ENCODE measurements at regions not wholly inside any gene's neighbourhood (a gene's known extent, or its start where the extent isn't known, plus 50 kb on each side); places are given as distances from the start of the nearest gene placed in this dataset.
A peak's percentile ranks its signal among the peaks of the same experiment; 100 is the strongest.

DNA sequence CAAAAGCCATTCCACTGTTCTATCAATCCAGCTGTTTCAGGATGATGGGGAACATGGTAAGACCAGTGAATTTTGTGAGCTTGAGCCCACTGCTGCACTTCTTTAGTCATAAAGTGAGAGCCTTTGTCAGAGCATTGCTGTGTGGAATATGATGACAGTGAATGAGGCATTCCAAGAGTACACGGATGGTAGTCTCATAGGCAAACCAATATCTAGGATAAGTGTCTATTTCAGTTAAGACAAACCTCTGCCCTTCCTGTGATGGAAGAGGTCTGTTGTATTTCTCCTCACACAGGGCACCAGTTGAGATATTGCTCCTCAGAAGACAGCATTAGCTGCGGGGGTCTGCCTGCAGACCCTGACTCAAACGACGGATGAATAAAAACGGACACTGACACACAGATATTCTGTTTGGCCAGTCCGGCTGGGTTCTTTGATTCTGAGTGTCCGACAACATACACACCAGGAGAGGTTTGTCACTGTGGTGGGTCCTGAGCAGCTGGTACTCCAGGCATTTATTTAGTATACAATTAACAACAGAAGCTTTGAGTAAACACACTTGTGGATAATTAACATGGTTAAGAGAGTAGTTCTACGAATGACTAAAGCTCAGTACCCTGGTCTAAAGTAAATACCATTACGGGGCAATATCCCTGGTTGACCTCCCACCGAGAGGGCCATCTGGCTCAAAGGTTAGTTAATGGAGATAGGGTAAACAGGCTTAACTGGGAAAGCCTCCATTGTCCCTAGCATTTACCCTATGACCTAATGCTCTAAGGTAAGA is 121.7 kb downstream of the ZNF280B start (continued):
- TF ChIP-seq, protein P1, sequence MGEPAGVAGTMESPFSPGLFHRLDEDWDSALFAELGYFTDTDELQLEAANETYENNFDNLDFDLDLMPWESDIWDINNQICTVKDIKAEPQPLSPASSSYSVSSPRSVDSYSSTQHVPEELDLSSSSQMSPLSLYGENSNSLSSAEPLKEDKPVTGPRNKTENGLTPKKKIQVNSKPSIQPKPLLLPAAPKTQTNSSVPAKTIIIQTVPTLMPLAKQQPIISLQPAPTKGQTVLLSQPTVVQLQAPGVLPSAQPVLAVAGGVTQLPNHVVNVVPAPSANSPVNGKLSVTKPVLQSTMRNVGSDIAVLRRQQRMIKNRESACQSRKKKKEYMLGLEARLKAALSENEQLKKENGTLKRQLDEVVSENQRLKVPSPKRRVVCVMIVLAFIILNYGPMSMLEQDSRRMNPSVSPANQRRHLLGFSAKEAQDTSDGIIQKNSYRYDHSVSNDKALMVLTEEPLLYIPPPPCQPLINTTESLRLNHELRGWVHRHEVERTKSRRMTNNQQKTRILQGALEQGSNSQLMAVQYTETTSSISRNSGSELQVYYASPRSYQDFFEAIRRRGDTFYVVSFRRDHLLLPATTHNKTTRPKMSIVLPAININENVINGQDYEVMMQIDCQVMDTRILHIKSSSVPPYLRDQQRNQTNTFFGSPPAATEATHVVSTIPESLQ (CRISPR knock-in tag; conservative IDR thresholded peaks at IDR 0.05): no peak
- TF ChIP-seq NR1H2 (CRISPR knock-in tag; IDR thresholded peaks at IDR 0.05; ENCODE audit: borderline replicate concordance, low read depth) (peak; percentile 96), ZMYM2 (CRISPR knock-in tag; IDR thresholded peaks at IDR 0.05) (no peak), KDM6A (CRISPR knock-in tag; IDR thresholded peaks at IDR 0.05; ENCODE audit: low read depth) (peak; percentile 95), SOX6 (IDR thresholded peaks at IDR 0.05) (no peak), SOX6 (CRISPR knock-in tag; IDR thresholded peaks at IDR 0.05) (peak; percentile 97), YY1 (IDR thresholded peaks at IDR 0.05; ENCODE audit: insufficient read depth, insufficient replicate concordance, low read depth, low read length) (peak; percentile 17), HHEX (CRISPR knock-in tag; IDR thresholded peaks at IDR 0.05) (peak; percentile 87)
- TF ChIP-seq, protein P2, sequence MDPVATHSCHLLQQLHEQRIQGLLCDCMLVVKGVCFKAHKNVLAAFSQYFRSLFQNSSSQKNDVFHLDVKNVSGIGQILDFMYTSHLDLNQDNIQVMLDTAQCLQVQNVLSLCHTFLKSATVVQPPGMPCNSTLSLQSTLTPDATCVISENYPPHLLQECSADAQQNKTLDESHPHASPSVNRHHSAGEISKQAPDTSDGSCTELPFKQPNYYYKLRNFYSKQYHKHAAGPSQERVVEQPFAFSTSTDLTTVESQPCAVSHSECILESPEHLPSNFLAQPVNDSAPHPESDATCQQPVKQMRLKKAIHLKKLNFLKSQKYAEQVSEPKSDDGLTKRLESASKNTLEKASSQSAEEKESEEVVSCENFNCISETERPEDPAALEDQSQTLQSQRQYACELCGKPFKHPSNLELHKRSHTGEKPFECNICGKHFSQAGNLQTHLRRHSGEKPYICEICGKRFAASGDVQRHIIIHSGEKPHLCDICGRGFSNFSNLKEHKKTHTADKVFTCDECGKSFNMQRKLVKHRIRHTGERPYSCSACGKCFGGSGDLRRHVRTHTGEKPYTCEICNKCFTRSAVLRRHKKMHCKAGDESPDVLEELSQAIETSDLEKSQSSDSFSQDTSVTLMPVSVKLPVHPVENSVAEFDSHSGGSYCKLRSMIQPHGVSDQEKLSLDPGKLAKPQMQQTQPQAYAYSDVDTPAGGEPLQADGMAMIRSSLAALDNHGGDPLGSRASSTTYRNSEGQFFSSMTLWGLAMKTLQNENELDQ (CRISPR knock-in tag; IDR thresholded peaks at IDR 0.05; ENCODE audit: borderline replicate concordance): no peak
- TF ChIP-seq, protein P3, sequence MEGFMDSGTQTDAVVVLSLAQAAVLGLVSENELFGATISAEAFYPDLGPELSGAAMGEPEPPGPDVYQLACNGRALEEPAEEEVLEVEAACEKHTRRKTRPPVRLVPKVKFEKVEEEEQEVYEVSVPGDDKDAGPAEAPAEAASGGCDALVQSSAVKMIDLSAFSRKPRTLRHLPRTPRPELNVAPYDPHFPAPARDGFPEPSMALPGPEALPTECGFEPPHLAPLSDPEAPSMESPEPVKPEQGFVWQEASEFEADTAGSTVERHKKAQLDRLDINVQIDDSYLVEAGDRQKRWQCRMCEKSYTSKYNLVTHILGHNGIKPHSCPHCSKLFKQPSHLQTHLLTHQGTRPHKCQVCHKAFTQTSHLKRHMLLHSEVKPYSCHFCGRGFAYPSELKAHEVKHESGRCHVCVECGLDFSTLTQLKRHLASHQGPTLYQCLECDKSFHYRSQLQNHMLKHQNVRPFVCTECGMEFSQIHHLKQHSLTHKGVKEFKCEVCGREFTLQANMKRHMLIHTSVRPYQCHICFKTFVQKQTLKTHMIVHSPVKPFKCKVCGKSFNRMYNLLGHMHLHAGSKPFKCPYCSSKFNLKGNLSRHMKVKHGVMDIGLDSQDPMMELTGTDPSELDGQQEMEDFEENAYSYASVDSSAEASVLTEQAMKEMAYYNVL (CRISPR knock-in tag; IDR thresholded peaks at IDR 0.05; ENCODE audit: borderline replicate concordance): no peak
- TF ChIP-seq, protein P4, sequence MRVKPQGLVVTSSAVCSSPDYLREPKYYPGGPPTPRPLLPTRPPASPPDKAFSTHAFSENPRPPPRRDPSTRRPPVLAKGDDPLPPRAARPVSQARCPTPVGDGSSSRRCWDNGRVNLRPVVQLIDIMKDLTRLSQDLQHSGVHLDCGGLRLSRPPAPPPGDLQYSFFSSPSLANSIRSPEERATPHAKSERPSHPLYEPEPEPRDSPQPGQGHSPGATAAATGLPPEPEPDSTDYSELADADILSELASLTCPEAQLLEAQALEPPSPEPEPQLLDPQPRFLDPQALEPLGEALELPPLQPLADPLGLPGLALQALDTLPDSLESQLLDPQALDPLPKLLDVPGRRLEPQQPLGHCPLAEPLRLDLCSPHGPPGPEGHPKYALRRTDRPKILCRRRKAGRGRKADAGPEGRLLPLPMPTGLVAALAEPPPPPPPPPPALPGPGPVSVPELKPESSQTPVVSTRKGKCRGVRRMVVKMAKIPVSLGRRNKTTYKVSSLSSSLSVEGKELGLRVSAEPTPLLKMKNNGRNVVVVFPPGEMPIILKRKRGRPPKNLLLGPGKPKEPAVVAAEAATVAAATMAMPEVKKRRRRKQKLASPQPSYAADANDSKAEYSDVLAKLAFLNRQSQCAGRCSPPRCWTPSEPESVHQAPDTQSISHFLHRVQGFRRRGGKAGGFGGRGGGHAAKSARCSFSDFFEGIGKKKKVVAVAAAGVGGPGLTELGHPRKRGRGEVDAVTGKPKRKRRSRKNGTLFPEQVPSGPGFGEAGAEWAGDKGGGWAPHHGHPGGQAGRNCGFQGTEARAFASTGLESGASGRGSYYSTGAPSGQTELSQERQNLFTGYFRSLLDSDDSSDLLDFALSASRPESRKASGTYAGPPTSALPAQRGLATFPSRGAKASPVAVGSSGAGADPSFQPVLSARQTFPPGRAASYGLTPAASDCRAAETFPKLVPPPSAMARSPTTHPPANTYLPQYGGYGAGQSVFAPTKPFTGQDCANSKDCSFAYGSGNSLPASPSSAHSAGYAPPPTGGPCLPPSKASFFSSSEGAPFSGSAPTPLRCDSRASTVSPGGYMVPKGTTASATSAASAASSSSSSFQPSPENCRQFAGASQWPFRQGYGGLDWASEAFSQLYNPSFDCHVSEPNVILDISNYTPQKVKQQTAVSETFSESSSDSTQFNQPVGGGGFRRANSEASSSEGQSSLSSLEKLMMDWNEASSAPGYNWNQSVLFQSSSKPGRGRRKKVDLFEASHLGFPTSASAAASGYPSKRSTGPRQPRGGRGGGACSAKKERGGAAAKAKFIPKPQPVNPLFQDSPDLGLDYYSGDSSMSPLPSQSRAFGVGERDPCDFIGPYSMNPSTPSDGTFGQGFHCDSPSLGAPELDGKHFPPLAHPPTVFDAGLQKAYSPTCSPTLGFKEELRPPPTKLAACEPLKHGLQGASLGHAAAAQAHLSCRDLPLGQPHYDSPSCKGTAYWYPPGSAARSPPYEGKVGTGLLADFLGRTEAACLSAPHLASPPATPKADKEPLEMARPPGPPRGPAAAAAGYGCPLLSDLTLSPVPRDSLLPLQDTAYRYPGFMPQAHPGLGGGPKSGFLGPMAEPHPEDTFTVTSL (CRISPR knock-in tag; IDR thresholded peaks at IDR 0.05; ENCODE audit: borderline replicate concordance): peak; percentile 84; the same call in 1 of the 2 replicates
- TF ChIP-seq, protein P5, sequence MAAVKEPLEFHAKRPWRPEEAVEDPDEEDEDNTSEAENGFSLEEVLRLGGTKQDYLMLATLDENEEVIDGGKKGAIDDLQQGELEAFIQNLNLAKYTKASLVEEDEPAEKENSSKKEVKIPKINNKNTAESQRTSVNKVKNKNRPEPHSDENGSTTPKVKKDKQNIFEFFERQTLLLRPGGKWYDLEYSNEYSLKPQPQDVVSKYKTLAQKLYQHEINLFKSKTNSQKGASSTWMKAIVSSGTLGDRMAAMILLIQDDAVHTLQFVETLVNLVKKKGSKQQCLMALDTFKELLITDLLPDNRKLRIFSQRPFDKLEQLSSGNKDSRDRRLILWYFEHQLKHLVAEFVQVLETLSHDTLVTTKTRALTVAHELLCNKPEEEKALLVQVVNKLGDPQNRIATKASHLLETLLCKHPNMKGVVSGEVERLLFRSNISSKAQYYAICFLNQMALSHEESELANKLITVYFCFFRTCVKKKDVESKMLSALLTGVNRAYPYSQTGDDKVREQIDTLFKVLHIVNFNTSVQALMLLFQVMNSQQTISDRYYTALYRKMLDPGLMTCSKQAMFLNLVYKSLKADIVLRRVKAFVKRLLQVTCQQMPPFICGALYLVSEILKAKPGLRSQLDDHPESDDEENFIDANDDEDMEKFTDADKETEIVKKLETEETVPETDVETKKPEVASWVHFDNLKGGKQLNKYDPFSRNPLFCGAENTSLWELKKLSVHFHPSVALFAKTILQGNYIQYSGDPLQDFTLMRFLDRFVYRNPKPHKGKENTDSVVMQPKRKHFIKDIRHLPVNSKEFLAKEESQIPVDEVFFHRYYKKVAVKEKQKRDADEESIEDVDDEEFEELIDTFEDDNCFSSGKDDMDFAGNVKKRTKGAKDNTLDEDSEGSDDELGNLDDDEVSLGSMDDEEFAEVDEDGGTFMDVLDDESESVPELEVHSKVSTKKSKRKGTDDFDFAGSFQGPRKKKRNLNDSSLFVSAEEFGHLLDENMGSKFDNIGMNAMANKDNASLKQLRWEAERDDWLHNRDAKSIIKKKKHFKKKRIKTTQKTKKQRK (IDR thresholded peaks at IDR 0.05; ENCODE audit: low read length): no peak

All from HepG2 (cell line).